ENCODE measurements at regions not wholly inside any gene's neighbourhood (a gene's known extent, or its start where the extent isn't known, plus 50 kb on each side); places are given as distances from the start of the nearest gene placed in this dataset.

- TF ChIP-seq, protein P1, sequence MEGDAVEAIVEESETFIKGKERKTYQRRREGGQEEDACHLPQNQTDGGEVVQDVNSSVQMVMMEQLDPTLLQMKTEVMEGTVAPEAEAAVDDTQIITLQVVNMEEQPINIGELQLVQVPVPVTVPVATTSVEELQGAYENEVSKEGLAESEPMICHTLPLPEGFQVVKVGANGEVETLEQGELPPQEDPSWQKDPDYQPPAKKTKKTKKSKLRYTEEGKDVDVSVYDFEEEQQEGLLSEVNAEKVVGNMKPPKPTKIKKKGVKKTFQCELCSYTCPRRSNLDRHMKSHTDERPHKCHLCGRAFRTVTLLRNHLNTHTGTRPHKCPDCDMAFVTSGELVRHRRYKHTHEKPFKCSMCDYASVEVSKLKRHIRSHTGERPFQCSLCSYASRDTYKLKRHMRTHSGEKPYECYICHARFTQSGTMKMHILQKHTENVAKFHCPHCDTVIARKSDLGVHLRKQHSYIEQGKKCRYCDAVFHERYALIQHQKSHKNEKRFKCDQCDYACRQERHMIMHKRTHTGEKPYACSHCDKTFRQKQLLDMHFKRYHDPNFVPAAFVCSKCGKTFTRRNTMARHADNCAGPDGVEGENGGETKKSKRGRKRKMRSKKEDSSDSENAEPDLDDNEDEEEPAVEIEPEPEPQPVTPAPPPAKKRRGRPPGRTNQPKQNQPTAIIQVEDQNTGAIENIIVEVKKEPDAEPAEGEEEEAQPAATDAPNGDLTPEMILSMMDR (IDR thresholded peaks at IDR 0.05): no peak
- TF ChIP-seq POLR2A (IDR thresholded peaks at IDR 0.05) (no peak), EP300 (IDR thresholded peaks at IDR 0.05) (no peak)
Measured at GRCh38 chr2:186201371-186201770, 284.7 kb upstream of the ZC3H15 start.
